ENCODE measurements at regions not wholly inside any gene's neighbourhood (a gene's known extent, or its start where the extent isn't known, plus 50 kb on each side); places are given as distances from the start of the nearest gene placed in this dataset.

- Histone ChIP-seq H3K4me1 (no peaks in the 10 kb centered on the region), H3K4me3 (no peak overlapping the region), H3K9me3 (no peaks in the 10 kb centered on the region), H3K36me3 (ENCODE audit: insufficient read depth in 1 of 2, low read depth in 1 of 2) (no peaks in the 10 kb centered on the region), H3K27me3 (ENCODE audit: insufficient read depth in 3 of 3, low read length in 2 of 3) (no peaks in the 10 kb centered on the region), H3K27ac (no peak overlapping the region)
- DNase-seq (no peak), ATAC-seq (no peak)
- TF ChIP-seq CTCF (IDR thresholded peaks at IDR 0.05), result no peak
- intact Hi-C loops (cut with DNase I), result no loop called here
- 78 to 97% (median 82%) methylated on average over 1 of the region's 1 CpG for WGBS, 3 donors
Observed at GRCh38 chr11:104661901-104662300, 236.4 kb downstream of the CASP12 start.

GRCh38 chr11:104661471-104661870, 236.8 kb downstream of the CASP12 start:
- WGBS, 3 donors, result 67 to 84% (median 73%) methylated on average over 5 of the region's 5 CpGs
- Histone ChIP-seq H3K27ac (no peak overlapping the region), H3K27me3 (ENCODE audit: insufficient read depth in 3 of 3, low read length in 2 of 3) (no peaks in the 10 kb centered on the region), H3K4me3 (no peak overlapping the region), H3K36me3 (ENCODE audit: insufficient read depth in 1 of 2, low read depth in 1 of 2) (no peaks in the 10 kb centered on the region), H3K9me3 (no peaks in the 10 kb centered on the region), H3K4me1 (no peaks in the 10 kb centered on the region)
- no peak for TF ChIP-seq CTCF (IDR thresholded peaks at IDR 0.05)
- ATAC-seq, result no peak
- DNase-seq, result no peak
- intact Hi-C loops (cut with DNase I), result no loop called here

DNA sequence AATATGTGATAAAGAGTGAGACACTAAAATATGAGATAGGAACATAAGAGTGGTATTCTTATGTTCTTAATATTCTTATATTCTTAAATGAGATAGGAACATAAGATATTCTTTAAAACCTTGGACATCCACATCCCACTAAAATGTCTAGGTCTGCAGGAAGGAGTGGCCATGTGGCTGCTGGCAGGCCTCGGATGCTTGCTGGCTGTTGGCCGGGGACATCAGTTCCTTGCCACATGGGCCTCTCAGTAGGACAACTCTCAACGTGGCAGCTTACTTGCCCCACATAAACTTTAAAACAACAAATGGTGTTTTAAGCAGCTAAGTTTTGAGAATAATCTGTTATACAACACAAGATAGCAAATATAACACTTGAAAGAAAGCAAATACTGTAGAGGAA, 240.1 kb downstream of the CASP12 start:
- DNase-seq, result no peak

DNA sequence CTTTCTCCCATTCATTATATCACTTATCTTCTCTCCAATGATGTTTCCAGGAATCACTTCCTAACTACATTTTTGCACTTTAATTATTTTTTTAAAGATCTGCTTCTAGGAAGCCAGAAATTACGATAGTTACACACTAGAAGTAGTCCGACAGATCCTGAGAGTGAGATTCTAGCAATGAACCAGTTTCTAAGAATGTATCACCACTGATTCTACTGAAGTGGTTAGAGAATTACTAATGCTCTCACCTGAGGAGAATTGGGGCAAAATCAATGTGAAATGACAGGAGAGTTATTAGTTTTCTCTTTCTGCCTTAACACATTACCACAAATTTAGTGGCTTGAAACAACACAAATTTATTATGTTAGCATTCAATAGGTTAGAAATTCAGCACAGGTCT, 241.2 kb downstream of the CASP12 start:
- DNase-seq, result no peak
- 90 to 96% (median 94%) methylated on average over 2 of the region's 2 CpGs for WGBS, 3 donors
- no peaks in the 10 kb centered on the region for H3K9me3 ChIP-seq
- H3K36me3 ChIP-seq (ENCODE audit: insufficient read depth in 1 of 2, low read depth in 1 of 2), result no peaks in the 10 kb centered on the region
- intact Hi-C loops (cut with DNase I), result no loop called here
- no peaks in the 10 kb centered on the region for H3K27me3 ChIP-seq (ENCODE audit: insufficient read depth in 3 of 3, low read length in 2 of 3)
- no peak overlapping the region for H3K4me3 ChIP-seq
- no peak overlapping the region for H3K27ac ChIP-seq
- H3K4me1 ChIP-seq, result peaks cover 11% of the 10 kb centered on the region
- ATAC-seq, result no peak
- no peak for TF ChIP-seq CTCF (IDR thresholded peaks at IDR 0.05)

More for the DNA sequence above, 240.1 kb downstream of the CASP12 start:
- Histone ChIP-seq H3K9me3 (no peaks in the 10 kb centered on the region), H3K27me3 (ENCODE audit: insufficient read depth in 3 of 3, low read length in 2 of 3) (no peaks in the 10 kb centered on the region), H3K4me3 (no peak overlapping the region), H3K4me1 (peaks cover 11% of the 10 kb centered on the region), H3K27ac (no peak overlapping the region), H3K36me3 (ENCODE audit: insufficient read depth in 1 of 2, low read depth in 1 of 2) (no peaks in the 10 kb centered on the region)
- WGBS, 3 donors, result 73 to 83% (median 78%) methylated on average over 3 of the region's 3 CpGs
- TF ChIP-seq CTCF (IDR thresholded peaks at IDR 0.05), result no peak
- intact Hi-C loops (cut with DNase I), result no loop called here
- no peak for ATAC-seq

GRCh38 chr11:104655066-104655465, 243.2 kb downstream of the CASP12 start:
- ATAC-seq (no peak), DNase-seq (no peak)
- H3K27ac ChIP-seq, result no peak overlapping the region
- no peaks in the 10 kb centered on the region for H3K36me3 ChIP-seq (ENCODE audit: insufficient read depth in 1 of 2, low read depth in 1 of 2)
- H3K4me3 ChIP-seq, result no peak overlapping the region
- no peak for TF ChIP-seq CTCF (IDR thresholded peaks at IDR 0.05)
- intact Hi-C loops (cut with DNase I), result no loop called here
- H3K4me1 ChIP-seq, result peaks cover 11% of the 10 kb centered on the region
- no peaks in the 10 kb centered on the region for H3K27me3 ChIP-seq (ENCODE audit: insufficient read depth in 3 of 3, low read length in 2 of 3)
- H3K9me3 ChIP-seq, result no peaks in the 10 kb centered on the region
